ENCODE measurements at regions not wholly inside any gene's neighbourhood (a gene's known extent, or its start where the extent isn't known, plus 50 kb on each side); places are given as distances from the start of the nearest gene placed in this dataset.

DNA sequence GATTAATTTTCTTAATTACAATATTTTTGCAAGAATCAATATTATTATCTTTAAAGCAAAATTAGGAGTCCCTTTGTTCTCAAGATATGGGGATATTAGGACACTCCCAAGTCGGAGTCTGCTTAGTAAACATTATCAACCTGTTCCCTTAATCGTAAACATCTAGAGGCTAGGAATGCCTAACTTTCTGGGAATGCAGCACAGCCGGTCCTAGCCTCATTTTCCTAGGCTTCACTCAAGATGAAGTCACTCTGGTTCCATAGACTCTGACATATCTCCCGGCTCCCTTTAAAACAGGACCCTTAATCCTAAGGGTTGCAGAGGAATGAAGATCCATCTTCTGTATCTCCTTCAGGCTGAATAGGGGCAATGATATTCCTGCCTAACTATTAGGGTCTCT is 367.6 kb downstream of the GPM6A start:
- TF ChIP-seq, protein P1, sequence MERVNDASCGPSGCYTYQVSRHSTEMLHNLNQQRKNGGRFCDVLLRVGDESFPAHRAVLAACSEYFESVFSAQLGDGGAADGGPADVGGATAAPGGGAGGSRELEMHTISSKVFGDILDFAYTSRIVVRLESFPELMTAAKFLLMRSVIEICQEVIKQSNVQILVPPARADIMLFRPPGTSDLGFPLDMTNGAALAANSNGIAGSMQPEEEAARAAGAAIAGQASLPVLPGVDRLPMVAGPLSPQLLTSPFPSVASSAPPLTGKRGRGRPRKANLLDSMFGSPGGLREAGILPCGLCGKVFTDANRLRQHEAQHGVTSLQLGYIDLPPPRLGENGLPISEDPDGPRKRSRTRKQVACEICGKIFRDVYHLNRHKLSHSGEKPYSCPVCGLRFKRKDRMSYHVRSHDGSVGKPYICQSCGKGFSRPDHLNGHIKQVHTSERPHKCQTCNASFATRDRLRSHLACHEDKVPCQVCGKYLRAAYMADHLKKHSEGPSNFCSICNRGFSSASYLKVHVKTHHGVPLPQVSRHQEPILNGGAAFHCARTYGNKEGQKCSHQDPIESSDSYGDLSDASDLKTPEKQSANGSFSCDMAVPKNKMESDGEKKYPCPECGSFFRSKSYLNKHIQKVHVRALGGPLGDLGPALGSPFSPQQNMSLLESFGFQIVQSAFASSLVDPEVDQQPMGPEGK (CRISPR knock-in tag; IDR thresholded peaks at IDR 0.05; ENCODE audit: borderline replicate concordance): no peak
- TF ChIP-seq, protein P2, sequence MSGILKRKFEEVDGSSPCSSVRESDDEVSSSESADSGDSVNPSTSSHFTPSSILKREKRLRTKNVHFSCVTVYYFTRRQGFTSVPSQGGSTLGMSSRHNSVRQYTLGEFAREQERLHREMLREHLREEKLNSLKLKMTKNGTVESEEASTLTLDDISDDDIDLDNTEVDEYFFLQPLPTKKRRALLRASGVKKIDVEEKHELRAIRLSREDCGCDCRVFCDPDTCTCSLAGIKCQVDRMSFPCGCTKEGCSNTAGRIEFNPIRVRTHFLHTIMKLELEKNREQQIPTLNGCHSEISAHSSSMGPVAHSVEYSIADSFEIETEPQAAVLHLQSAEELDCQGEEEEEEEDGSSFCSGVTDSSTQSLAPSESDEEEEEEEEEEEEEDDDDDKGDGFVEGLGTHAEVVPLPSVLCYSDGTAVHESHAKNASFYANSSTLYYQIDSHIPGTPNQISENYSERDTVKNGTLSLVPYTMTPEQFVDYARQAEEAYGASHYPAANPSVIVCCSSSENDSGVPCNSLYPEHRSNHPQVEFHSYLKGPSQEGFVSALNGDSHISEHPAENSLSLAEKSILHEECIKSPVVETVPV (CRISPR knock-in tag; IDR thresholded peaks at IDR 0.05): no peak
- TF ChIP-seq ZNF70 (CRISPR knock-in tag; IDR thresholded peaks at IDR 0.05) (no peak), TCF4 (CRISPR knock-in tag; IDR thresholded peaks at IDR 0.05; ENCODE audit: borderline replicate concordance) (no peak), TOX (CRISPR knock-in tag; IDR thresholded peaks at IDR 0.05; ENCODE audit: borderline replicate concordance) (no peak), OSR1 (CRISPR knock-in tag; IDR thresholded peaks at IDR 0.05) (no peak), ESRRG (CRISPR knock-in tag; IDR thresholded peaks at IDR 0.05) (no peak), GLIS3 (CRISPR knock-in tag; IDR thresholded peaks at IDR 0.05) (no peak), ZFP3 (CRISPR knock-in tag; IDR thresholded peaks at IDR 0.05) (no peak), SNAI2 (CRISPR knock-in tag; IDR thresholded peaks at IDR 0.05) (no peak)
